ENCODE measurements at regions not wholly inside any gene's neighbourhood (a gene's known extent, or its start where the extent isn't known, plus 50 kb on each side); places are given as distances from the start of the nearest gene placed in this dataset.

DNA sequence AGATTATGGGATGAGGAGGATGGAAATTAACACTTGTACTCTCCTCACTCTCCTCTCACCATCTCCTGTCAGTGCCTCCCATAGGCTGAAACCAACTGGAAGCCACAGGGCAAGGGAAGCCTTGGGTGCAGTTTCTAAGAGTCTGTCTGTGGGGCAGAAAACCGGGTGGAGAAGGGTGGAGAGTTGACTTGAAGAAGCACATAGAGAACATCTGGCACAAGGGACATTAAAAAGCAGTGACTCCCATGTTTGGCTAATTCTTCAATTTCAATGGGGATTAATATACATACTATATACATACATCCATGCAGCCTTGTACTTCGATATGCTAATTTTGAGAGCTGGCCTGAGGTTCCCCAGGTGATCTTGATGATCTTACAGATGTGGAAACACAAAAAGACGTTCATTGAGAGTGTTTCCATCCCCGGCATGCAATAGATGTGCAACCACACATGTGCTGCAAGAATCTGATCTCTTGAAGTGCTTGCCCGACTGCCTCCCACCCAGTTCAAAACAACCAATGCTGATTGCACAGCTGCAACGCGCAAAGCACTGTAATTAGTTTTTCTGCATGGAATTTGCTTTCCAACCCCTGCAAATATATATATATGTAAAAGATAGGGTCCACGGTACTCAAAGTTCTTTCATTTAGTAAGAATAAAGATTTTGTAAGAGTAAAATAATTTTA, 121.9 kb upstream of the TMC3 start:
- FAIRE-seq = no peak
- H3K36me3 ChIP-seq (ENCODE audit: control insufficient read depth, insufficient read depth, low read length) = no peaks in the 10 kb centered on the region
- peaks cover 2% of the 10 kb centered on the region for H3K27me3 ChIP-seq (ENCODE audit: control insufficient read depth, insufficient read depth, low read length)
- no peak overlapping the region for H3K4me3 ChIP-seq (ENCODE audit: low read depth, low read length)
- no peak for DNase-seq (ENCODE audit: low read depth)
- TF ChIP-seq, protein P1, sequence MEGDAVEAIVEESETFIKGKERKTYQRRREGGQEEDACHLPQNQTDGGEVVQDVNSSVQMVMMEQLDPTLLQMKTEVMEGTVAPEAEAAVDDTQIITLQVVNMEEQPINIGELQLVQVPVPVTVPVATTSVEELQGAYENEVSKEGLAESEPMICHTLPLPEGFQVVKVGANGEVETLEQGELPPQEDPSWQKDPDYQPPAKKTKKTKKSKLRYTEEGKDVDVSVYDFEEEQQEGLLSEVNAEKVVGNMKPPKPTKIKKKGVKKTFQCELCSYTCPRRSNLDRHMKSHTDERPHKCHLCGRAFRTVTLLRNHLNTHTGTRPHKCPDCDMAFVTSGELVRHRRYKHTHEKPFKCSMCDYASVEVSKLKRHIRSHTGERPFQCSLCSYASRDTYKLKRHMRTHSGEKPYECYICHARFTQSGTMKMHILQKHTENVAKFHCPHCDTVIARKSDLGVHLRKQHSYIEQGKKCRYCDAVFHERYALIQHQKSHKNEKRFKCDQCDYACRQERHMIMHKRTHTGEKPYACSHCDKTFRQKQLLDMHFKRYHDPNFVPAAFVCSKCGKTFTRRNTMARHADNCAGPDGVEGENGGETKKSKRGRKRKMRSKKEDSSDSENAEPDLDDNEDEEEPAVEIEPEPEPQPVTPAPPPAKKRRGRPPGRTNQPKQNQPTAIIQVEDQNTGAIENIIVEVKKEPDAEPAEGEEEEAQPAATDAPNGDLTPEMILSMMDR (IDR thresholded peaks at IDR 0.05; ENCODE audit: insufficient read depth, low read length, severe bottlenecking) = no peak

GRCh38 chr15:81492969-81493645, 119.1 kb upstream of the TMC3 start:
- peaks cover 2% of the 10 kb centered on the region for H3K27me3 ChIP-seq (ENCODE audit: control insufficient read depth, insufficient read depth, low read length)
- TF ChIP-seq, protein P1 (IDR thresholded peaks at IDR 0.05; ENCODE audit: insufficient read depth, low read length, severe bottlenecking) = no peak
- no peak overlapping the region for H3K4me3 ChIP-seq (ENCODE audit: low read depth, low read length)
- no peak for DNase-seq (ENCODE audit: low read depth)
- H3K36me3 ChIP-seq (ENCODE audit: control insufficient read depth, insufficient read depth, low read length) = no peaks in the 10 kb centered on the region
- no peak for FAIRE-seq

- peaks cover 2% of the 10 kb centered on the region for H3K27me3 ChIP-seq (ENCODE audit: control insufficient read depth, insufficient read depth, low read length)
- no peak for FAIRE-seq
- TF ChIP-seq, protein P1 (IDR thresholded peaks at IDR 0.05; ENCODE audit: insufficient read depth, low read length, severe bottlenecking) = no peak
- H3K36me3 ChIP-seq (ENCODE audit: control insufficient read depth, insufficient read depth, low read length) = no peaks in the 10 kb centered on the region
- H3K4me3 ChIP-seq (ENCODE audit: low read depth, low read length) = no peak overlapping the region
- no peak for DNase-seq (ENCODE audit: low read depth)
Measured at GRCh38 chr15:81492331-81492968, 118.4 kb upstream of the TMC3 start.

GRCh38 chr15:81491414-81492096, 117.5 kb upstream of the TMC3 start:
- Histone ChIP-seq H3K27me3 (ENCODE audit: control insufficient read depth, insufficient read depth, low read length) (peaks cover 2% of the 10 kb centered on the region), H3K4me3 (ENCODE audit: low read depth, low read length) (no peak overlapping the region), H3K36me3 (ENCODE audit: control insufficient read depth, insufficient read depth, low read length) (no peaks in the 10 kb centered on the region)
- no peak for DNase-seq (ENCODE audit: low read depth)
- TF ChIP-seq, protein P1 (IDR thresholded peaks at IDR 0.05; ENCODE audit: insufficient read depth, low read length, severe bottlenecking) = no peak
- no peak for FAIRE-seq

DNA sequence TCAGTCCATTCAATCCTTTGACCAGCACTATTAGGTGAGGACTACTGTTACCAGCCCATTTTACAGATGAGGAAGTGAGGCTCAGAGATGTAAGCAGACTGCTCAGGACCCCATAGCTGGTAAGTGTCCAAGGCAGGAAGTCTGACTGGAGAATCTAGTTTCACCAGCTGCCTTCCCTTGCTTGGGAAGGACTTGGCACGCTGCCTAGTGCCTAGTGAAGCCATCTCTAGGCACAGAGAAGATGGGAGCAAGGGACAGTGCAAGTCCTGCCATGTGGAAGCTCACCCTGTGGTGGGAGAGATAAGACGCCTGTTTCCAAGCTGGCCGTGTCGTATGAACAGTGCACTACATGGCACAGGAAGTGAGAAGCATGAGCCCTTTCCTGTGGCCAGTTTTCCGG, 111.8 kb upstream of the TMC3 start:
- DNase-seq (ENCODE audit: low read depth) (no peak), FAIRE-seq (no peak)
- TF ChIP-seq, protein P1 (IDR thresholded peaks at IDR 0.05; ENCODE audit: insufficient read depth, low read length, severe bottlenecking) = no peak
- H3K36me3 ChIP-seq (ENCODE audit: control insufficient read depth, insufficient read depth, low read length) = no peaks in the 10 kb centered on the region
- H3K27me3 ChIP-seq (ENCODE audit: control insufficient read depth, insufficient read depth, low read length) = no peaks in the 10 kb centered on the region
- H3K4me3 ChIP-seq (ENCODE audit: low read depth, low read length) = no peak overlapping the region

All from bronchial epithelial cell (primary cell).